ENCODE measurements at regions not wholly inside any gene's neighbourhood (a gene's known extent, or its start where the extent isn't known, plus 50 kb on each side); places are given as distances from the start of the nearest gene placed in this dataset.

- no peak for TF ChIP-seq EGR1 (IDR thresholded peaks at IDR 0.05; ENCODE audit: low read depth)
- TF ChIP-seq CTCF (IDR thresholded peaks at IDR 0.05 in 2 of 3, conservative IDR thresholded peaks at IDR 0.05 in 1 of 3; ENCODE audit: borderline replicate concordance in 1 of 3, insufficient read depth in 1 of 3, low read depth in 2 of 3, low read length in 2 of 3): no peak
- TF ChIP-seq YY1 (IDR thresholded peaks at IDR 0.05; ENCODE audit: extremely low read depth, insufficient replicate concordance, low read depth, low read length): no peak
- no peak for TF ChIP-seq EZH2 (IDR thresholded peaks at IDR 0.05)
- TF ChIP-seq CEBPB (IDR thresholded peaks at IDR 0.05; ENCODE audit: low read depth): no peak
- TF ChIP-seq, protein P1, sequence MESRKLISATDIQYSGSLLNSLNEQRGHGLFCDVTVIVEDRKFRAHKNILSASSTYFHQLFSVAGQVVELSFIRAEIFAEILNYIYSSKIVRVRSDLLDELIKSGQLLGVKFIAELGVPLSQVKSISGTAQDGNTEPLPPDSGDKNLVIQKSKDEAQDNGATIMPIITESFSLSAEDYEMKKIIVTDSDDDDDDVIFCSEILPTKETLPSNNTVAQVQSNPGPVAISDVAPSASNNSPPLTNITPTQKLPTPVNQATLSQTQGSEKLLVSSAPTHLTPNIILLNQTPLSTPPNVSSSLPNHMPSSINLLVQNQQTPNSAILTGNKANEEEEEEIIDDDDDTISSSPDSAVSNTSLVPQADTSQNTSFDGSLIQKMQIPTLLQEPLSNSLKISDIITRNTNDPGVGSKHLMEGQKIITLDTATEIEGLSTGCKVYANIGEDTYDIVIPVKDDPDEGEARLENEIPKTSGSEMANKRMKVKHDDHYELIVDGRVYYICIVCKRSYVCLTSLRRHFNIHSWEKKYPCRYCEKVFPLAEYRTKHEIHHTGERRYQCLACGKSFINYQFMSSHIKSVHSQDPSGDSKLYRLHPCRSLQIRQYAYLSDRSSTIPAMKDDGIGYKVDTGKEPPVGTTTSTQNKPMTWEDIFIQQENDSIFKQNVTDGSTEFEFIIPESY (IDR thresholded peaks at IDR 0.05; ENCODE audit: extremely low read depth, insufficient replicate concordance, low read length): no peak
- TF ChIP-seq JUND (IDR thresholded peaks at IDR 0.05): no peak
- TF ChIP-seq POLR2A (IDR thresholded peaks at IDR 0.05; ENCODE audit: borderline replicate concordance, extremely low read depth, insufficient read depth, insufficient read length): no peak
- TF ChIP-seq, protein P2, sequence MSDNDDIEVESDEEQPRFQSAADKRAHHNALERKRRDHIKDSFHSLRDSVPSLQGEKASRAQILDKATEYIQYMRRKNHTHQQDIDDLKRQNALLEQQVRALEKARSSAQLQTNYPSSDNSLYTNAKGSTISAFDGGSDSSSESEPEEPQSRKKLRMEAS (IDR thresholded peaks at IDR 0.05): no peak
Observed at GRCh38 chr22:49422701-49423100, 405.0 kb downstream of the BRD1 start (continued).

DNA sequence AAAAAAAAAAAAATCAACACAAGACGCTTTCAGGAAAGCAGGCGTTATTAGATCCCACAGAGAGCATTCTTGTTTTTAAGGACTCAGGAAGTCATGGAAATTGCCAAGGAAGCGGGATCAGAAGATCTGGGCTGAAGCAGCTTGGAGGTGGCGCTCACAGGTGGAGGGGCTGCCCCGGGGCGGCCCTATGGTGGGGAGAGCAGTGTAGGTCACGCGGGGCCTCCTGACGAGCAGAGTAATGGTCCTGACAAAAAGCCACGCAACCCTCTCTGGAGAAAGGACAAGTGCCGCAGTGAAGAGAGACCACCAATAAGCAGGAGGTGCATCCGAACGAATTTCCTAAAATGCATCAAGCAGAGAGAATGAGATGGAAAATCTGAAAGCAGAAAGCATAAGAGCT is 407.0 kb downstream of the BRD1 start:
- Histone ChIP-seq H3K9me2 (ENCODE audit: insufficient read depth) (no peaks in the 10 kb centered on the region), H2AFZ (ENCODE audit: low read depth, low read length, poor library complexity, severe bottlenecking) (no peak overlapping the region), H3K4me2 (ENCODE audit: low read length) (no peak overlapping the region), H3K4me3 (replicated peaks in 1 of 2; ENCODE audit: low read depth in 1 of 2, low read length in 2 of 2) (no peak overlapping the region), H3K4me1 (ENCODE audit: control insufficient read depth in 1 of 2, insufficient read depth in 2 of 2, low read length in 2 of 2) (peaks cover 0 to 11% of the 10 kb centered on the region in 2 experiments; a peak in 2 of 4 replicates), H3K27me3 (ENCODE audit: insufficient read depth, low read length) (0 out of 2 replicates have a peak, but pooled peaks cover 16% of the 10 kb centered on the region), H3K79me2 (ENCODE audit: insufficient read depth, low read length) (no peaks in the 10 kb centered on the region), H3K9me3 (ENCODE audit: control insufficient read depth in 1 of 2, insufficient read depth in 1 of 2, low read depth in 1 of 2, low read length in 2 of 2) (no peaks in the 10 kb centered on the region), H3K36me3 (ENCODE audit: control insufficient read depth in 1 of 2, insufficient read depth in 2 of 2, low read length in 2 of 2) (no peaks in the 10 kb centered on the region), H4K20me1 (ENCODE audit: insufficient read depth) (no peaks in the 10 kb centered on the region), H3K27ac (ENCODE audit: low read depth, low read length) (no peak overlapping the region), H3K9ac (ENCODE audit: low read length) (no peak overlapping the region)
- POLR2A ChIA-PET: interaction anchor here (0.7 kb wide), 1 partner anchor 11 kb away, joined by 6 read pairs; no protein-coding TSS in a partner anchor
- DNase-seq (ENCODE audit: low read depth, low spot score) (no peak), ATAC-seq (no peak)
- CTCF ChIA-PET: no interaction called here
- no TSS peak for BruUV-seq (replicated peaks)
- RAD21 ChIA-PET (ENCODE audit: low non-redundant PET in 1 of 2, low total read pairs in 2 of 2, uncharacterized antibody in 2 of 2, unreplicated experiment in 2 of 2): no interaction called here
- intact Hi-C loops (cut with micrococcal nuclease): no loop called here
- no peak for TF ChIP-seq CTCF (IDR thresholded peaks at IDR 0.05 in 2 of 3, conservative IDR thresholded peaks at IDR 0.05 in 1 of 3; ENCODE audit: borderline replicate concordance in 1 of 3, insufficient read depth in 1 of 3, low read depth in 2 of 3, low read length in 2 of 3)
- no peak for TF ChIP-seq YY1 (IDR thresholded peaks at IDR 0.05; ENCODE audit: extremely low read depth, insufficient replicate concordance, low read depth, low read length)
- no peak for TF ChIP-seq CEBPB (IDR thresholded peaks at IDR 0.05; ENCODE audit: low read depth)
- no peak for TF ChIP-seq TCF7L2 (IDR thresholded peaks at IDR 0.05; ENCODE audit: borderline replicate concordance, extremely low read depth, insufficient read depth, insufficient read length)
- no peak for TF ChIP-seq ZFX (IDR thresholded peaks at IDR 0.05)
- no peak for TF ChIP-seq ATF3 (IDR thresholded peaks at IDR 0.05)
- no peak for TF ChIP-seq SP1 (IDR thresholded peaks at IDR 0.05; ENCODE audit: low read depth)
- no peak for TF ChIP-seq FOSL1 (IDR thresholded peaks at IDR 0.05; ENCODE audit: low read depth)
- no peak for TF ChIP-seq ELF1 (IDR thresholded peaks at IDR 0.05; ENCODE audit: borderline replicate concordance, low read depth)
- no peak for TF ChIP-seq EZH2phosphoT487 (IDR thresholded peaks at IDR 0.05; ENCODE audit: borderline replicate concordance)
- TF ChIP-seq, protein P2 (IDR thresholded peaks at IDR 0.05): no peak
- TF ChIP-seq EZH2 (IDR thresholded peaks at IDR 0.05): no peak
- no peak for TF ChIP-seq EGR1 (IDR thresholded peaks at IDR 0.05; ENCODE audit: low read depth)
- TF ChIP-seq ZNF274 (IDR thresholded peaks at IDR 0.05; ENCODE audit: low read depth, low read length): no peak
- TF ChIP-seq SRF (IDR thresholded peaks at IDR 0.05; ENCODE audit: low read depth): no peak
- no peak for TF ChIP-seq RAD21 (IDR thresholded peaks at IDR 0.05; ENCODE audit: low read depth)
